ENCODE measurements at regions not wholly inside any gene's neighbourhood (a gene's known extent, or its start where the extent isn't known, plus 50 kb on each side); places are given as distances from the start of the nearest gene placed in this dataset.

- DNase-seq (ENCODE audit: extremely low read depth, insufficient read length), result no peak
- TF ChIP-seq CTCF (IDR thresholded peaks at IDR 0.05; ENCODE audit: insufficient read depth, low read length, poor library complexity, severe bottlenecking), result no peak
- no peak overlapping the region for H3K4me3 ChIP-seq (replicated peaks; ENCODE audit: low read depth, low read length)
Observed at GRCh38 chr2:56483081-56483480, 299.3 kb downstream of the CCDC85A start.

GRCh38 chr2:56484906-56485305 is 301.1 kb downstream of the CCDC85A start:
- H3K27me3 ChIP-seq (replicated peaks; ENCODE audit: control insufficient read depth, insufficient read depth, low read length), result no peaks in the 10 kb centered on the region
- H3K36me3 ChIP-seq (ENCODE audit: control insufficient read depth, insufficient read depth, low read length), result no peaks in the 10 kb centered on the region
- no peak for DNase-seq (ENCODE audit: extremely low read depth, insufficient read length)
- no peak overlapping the region for H3K4me3 ChIP-seq (replicated peaks; ENCODE audit: low read depth, low read length)
- no peak for TF ChIP-seq CTCF (IDR thresholded peaks at IDR 0.05; ENCODE audit: insufficient read depth, low read length, poor library complexity, severe bottlenecking)

More at GRCh38 chr2:56483081-56483480, 299.3 kb downstream of the CCDC85A start:
- no peaks in the 10 kb centered on the region for H3K36me3 ChIP-seq (ENCODE audit: control insufficient read depth, insufficient read depth, low read length)
- H3K27me3 ChIP-seq (replicated peaks; ENCODE audit: control insufficient read depth, insufficient read depth, low read length), result no peaks in the 10 kb centered on the region

GRCh38 chr2:56500317-56500716 is 316.5 kb downstream of the CCDC85A start:
- no peaks in the 10 kb centered on the region for H3K36me3 ChIP-seq (ENCODE audit: control insufficient read depth, insufficient read depth, low read length)
- TF ChIP-seq CTCF (IDR thresholded peaks at IDR 0.05; ENCODE audit: insufficient read depth, low read length, poor library complexity, severe bottlenecking), result no peak
- no peak for DNase-seq (ENCODE audit: extremely low read depth, insufficient read length)
- H3K4me3 ChIP-seq (replicated peaks; ENCODE audit: low read depth, low read length), result no peak overlapping the region
- H3K27me3 ChIP-seq (replicated peaks; ENCODE audit: control insufficient read depth, insufficient read depth, low read length), result no peaks in the 10 kb centered on the region

- Histone ChIP-seq H3K4me3 (replicated peaks; ENCODE audit: low read depth, low read length) (no peak overlapping the region), H3K27me3 (replicated peaks; ENCODE audit: control insufficient read depth, insufficient read depth, low read length) (no peaks in the 10 kb centered on the region), H3K36me3 (ENCODE audit: control insufficient read depth, insufficient read depth, low read length) (no peaks in the 10 kb centered on the region)
- no peak for DNase-seq (ENCODE audit: extremely low read depth, insufficient read length)
- TF ChIP-seq CTCF (IDR thresholded peaks at IDR 0.05; ENCODE audit: insufficient read depth, low read length, poor library complexity, severe bottlenecking), result no peak
Observed at GRCh38 chr2:56502616-56503015, 318.8 kb downstream of the CCDC85A start.

- no peak for TF ChIP-seq CTCF (IDR thresholded peaks at IDR 0.05; ENCODE audit: insufficient read depth, low read length, poor library complexity, severe bottlenecking)
- no peak overlapping the region for H3K4me3 ChIP-seq (replicated peaks; ENCODE audit: low read depth, low read length)
- no peaks in the 10 kb centered on the region for H3K36me3 ChIP-seq (ENCODE audit: control insufficient read depth, insufficient read depth, low read length)
- no peak for DNase-seq (ENCODE audit: extremely low read depth, insufficient read length)
- no peaks in the 10 kb centered on the region for H3K27me3 ChIP-seq (replicated peaks; ENCODE audit: control insufficient read depth, insufficient read depth, low read length)
Observed at GRCh38 chr2:56505885-56506284, 322.1 kb downstream of the CCDC85A start.

- TF ChIP-seq CTCF (IDR thresholded peaks at IDR 0.05; ENCODE audit: insufficient read depth, low read length, poor library complexity, severe bottlenecking), result no peak
- Histone ChIP-seq H3K36me3 (ENCODE audit: control insufficient read depth, insufficient read depth, low read length) (no peaks in the 10 kb centered on the region), H3K4me3 (replicated peaks; ENCODE audit: low read depth, low read length) (no peak overlapping the region), H3K27me3 (replicated peaks; ENCODE audit: control insufficient read depth, insufficient read depth, low read length) (no peaks in the 10 kb centered on the region)
- no peak for DNase-seq (ENCODE audit: extremely low read depth, insufficient read length)
Observed at GRCh38 chr2:56508662-56509061, 324.9 kb downstream of the CCDC85A start.
